Upper lobe of right lung (tissue), 1 donor: ENCODE measurements at regions not wholly inside any gene's neighbourhood (a gene's known extent, or its start where the extent isn't known, plus 50 kb on each side); places are given as distances from the start of the nearest gene placed in this dataset.

Experiments
- ATAC-seq: fragments of 200-7000 bp; cut with Tn5 transposase; one replicate; pipeline ENCODE4 v1.9.1; 2020; ENCODE audit warnings: mild to moderate bottlenecking, moderate library complexity
- DNase-seq: peaks from one replicate; pipeline ENCODE4 v3.0.0-alpha.2; 2020
- H3K27ac ChIP-seq: fragments of 200-600 bp; one replicate; pipeline ENCODE4 v1.8.0; 2022
- H3K27me3 ChIP-seq: fragments of 200-600 bp; one replicate; pipeline ENCODE4 v1.8.0; 2022; ENCODE audit warnings: mild to moderate bottlenecking
- H3K36me3 ChIP-seq: fragments of 200-600 bp; one replicate; pipeline ENCODE4 v1.8.0; 2022
- H3K4me1 ChIP-seq: fragments of 200-600 bp; one replicate; pipeline ENCODE4 v1.8.0; 2022
- H3K4me3 ChIP-seq: fragments of 200-600 bp; one replicate; pipeline ENCODE4 v1.8.0; 2022; ENCODE audit warnings: mild to moderate bottlenecking
- H3K9me3 ChIP-seq: fragments of 200-600 bp; one replicate; pipeline ENCODE4 v1.8.0; 2022
- CTCF ChIP-seq: fragments of 200-600 bp; IDR thresholded peaks from one replicate; pipeline ENCODE4 v1.8.0; 2022; ENCODE audit warnings: antibody characterized with exemption
- intact Hi-C: fragments of 100-400 bp; cut with DNase I; formaldehyde crosslinking; loops from one replicate; pipeline ENCODE4 v1.11.0; 2022
- donor health status: DM: no; HTN: yes; CAD: no; lungs with severe emphysema.

GRCh38 chr12:61365001-61365400 lies 895.2 kb upstream of the USP15 start:
- H3K27ac ChIP-seq: no peak overlapping the region
- TF ChIP-seq CTCF: no peak
- H3K4me3 ChIP-seq: no peak overlapping the region
- no peaks in the 10 kb centered on the region for H3K4me1 ChIP-seq
- no peaks in the 10 kb centered on the region for H3K9me3 ChIP-seq
- no peak for DNase-seq
- H3K27me3 ChIP-seq: no peaks in the 10 kb centered on the region
- no peaks in the 10 kb centered on the region for H3K36me3 ChIP-seq
- intact Hi-C loops: no loop called here
- ATAC-seq: no peak

GRCh38 chr12:61367281-61367785 lies 892.9 kb upstream of the USP15 start:
- ATAC-seq (no peak), DNase-seq (no peak)
- TF ChIP-seq CTCF: no peak
- H3K27ac ChIP-seq: no peak overlapping the region
- no peaks in the 10 kb centered on the region for H3K4me1 ChIP-seq
- no peaks in the 10 kb centered on the region for H3K9me3 ChIP-seq
- no peaks in the 10 kb centered on the region for H3K27me3 ChIP-seq
- intact Hi-C loops: no loop called here
- no peaks in the 10 kb centered on the region for H3K36me3 ChIP-seq
- no peak overlapping the region for H3K4me3 ChIP-seq

- ATAC-seq (no peak), DNase-seq (no peak)
- H3K27ac ChIP-seq: no peak overlapping the region
- H3K9me3 ChIP-seq: no peaks in the 10 kb centered on the region
- H3K4me3 ChIP-seq: no peak overlapping the region
- no peak for TF ChIP-seq CTCF
- no peaks in the 10 kb centered on the region for H3K36me3 ChIP-seq
- intact Hi-C loops: no loop called here
- H3K27me3 ChIP-seq: no peaks in the 10 kb centered on the region
- no peaks in the 10 kb centered on the region for H3K4me1 ChIP-seq
Observed at GRCh38 chr12:61369241-61369910, 890.8 kb upstream of the USP15 start.

GRCh38 chr12:61384511-61384910 lies 875.7 kb upstream of the USP15 start:
- Histone ChIP-seq H3K4me3 (no peak overlapping the region), H3K36me3 (no peaks in the 10 kb centered on the region), H3K4me1 (no peaks in the 10 kb centered on the region), H3K27ac (no peak overlapping the region), H3K27me3 (no peaks in the 10 kb centered on the region), H3K9me3 (no peaks in the 10 kb centered on the region)
- intact Hi-C loops: no loop called here
- ATAC-seq: no peak
- DNase-seq: no peak
- no peak for TF ChIP-seq CTCF

- Histone ChIP-seq H3K9me3 (no peaks in the 10 kb centered on the region), H3K27ac (no peak overlapping the region), H3K27me3 (no peaks in the 10 kb centered on the region), H3K4me1 (no peaks in the 10 kb centered on the region), H3K36me3 (no peaks in the 10 kb centered on the region), H3K4me3 (no peak overlapping the region)
- intact Hi-C loops: no loop called here
- TF ChIP-seq CTCF: no peak
- DNase-seq (no peak), ATAC-seq (no peak)
Observed at GRCh38 chr12:61385771-61386170, 874.4 kb upstream of the USP15 start.

GRCh38 chr12:61397668-61398067 lies 862.5 kb upstream of the USP15 start:
- Histone ChIP-seq H3K36me3 (no peaks in the 10 kb centered on the region), H3K27ac (no peak overlapping the region), H3K27me3 (no peaks in the 10 kb centered on the region), H3K9me3 (no peaks in the 10 kb centered on the region), H3K4me3 (no peak overlapping the region), H3K4me1 (no peaks in the 10 kb centered on the region)
- no peak for TF ChIP-seq CTCF
- intact Hi-C loops: no loop called here
- no peak for ATAC-seq
- DNase-seq: no peak
